HepG2 (cell line): ENCODE measurements at regions not wholly inside any gene's neighbourhood (a gene's known extent, or its start where the extent isn't known, plus 50 kb on each side); places are given as distances from the start of the nearest gene placed in this dataset.

Experiments
- ATAC-seq: fragments of 200-7000 bp; cut with Tn5 transposase; 3 replicates; pipeline ENCODE4 v1.9.1; 2020; ENCODE audit warnings: mild to moderate bottlenecking, moderate library complexity
- BruUV-seq: library from RNA; stranded (reverse); fragments of 400-500 nt; replicated peaks from 2 replicates; lab custom pipeline; 2021; lab: Mats Ljungman, UMichigan
- CTCF ChIA-PET: fragments of 300-600 bp; formaldehyde crosslinking; extraction: SDS; loops from one replicate; lab custom pipeline; 2021; ENCODE audit warnings: low total read pairs, inconsistent platforms, low intra/inter-chr PET ratio; lab: Yijun Ruan, JAX
- POLR2A ChIA-PET: fragments of 350-600 bp; sonication (Branson Sonifier 250); formaldehyde crosslinking; loops from one replicate; lab custom pipeline; 2020; ENCODE audit warnings: antibody characterized with exemption, inconsistent platforms; lab: Yijun Ruan, JAX
- DNase-seq: peaks from one replicate; pipeline ENCODE4 v3.0.0-alpha.2; 2015; ENCODE audit warnings: low spot score
- FAIRE-seq: peaks from 3 replicates; lab custom pipeline; 2011; peaks lifted over from hg19 to GRCh38; lab: Jason Lieb, UNC
- H2AFZ ChIP-seq: one replicate; pipeline ENCODE4 v1.6.1; 2011; ENCODE audit warnings: low read length, inconsistent platforms
- H3K27ac ChIP-seq: fragments of 300-600 bp; 3 replicates; pipeline ENCODE4 v1.8.0; 2011; ENCODE audit warnings: mixed run types, mild to moderate bottlenecking, mixed read lengths, low read length, inconsistent platforms; ENCODE audit not compliant: insufficient read depth; ENCODE audit errors: extremely low read length
- H3K27me3 ChIP-seq, 2 experiments: fragments of 200-600 bp in 1 of 2; 2 replicates in 1 of 2; 3 replicates in 1 of 2; pipeline versions ENCODE4 v1.6.0 to v1.8.0; 2011; ENCODE audit warnings: low read length in 2 of 2, mild to moderate bottlenecking in 2 of 2, moderate library complexity in 2 of 2, inconsistent platforms in 1 of 2; ENCODE audit not compliant: insufficient read depth in 2 of 2, control insufficient read depth in 1 of 2
- H3K36me3 ChIP-seq, 2 experiments: fragments of 200-600 bp in 1 of 2; replicated peaks in 1 of 2; 2 replicates in 1 of 2; 3 replicates in 1 of 2; pipeline versions ENCODE4 v1.5.1 to v1.8.0; 2011; ENCODE audit warnings: low read length in 2 of 2, inconsistent platforms in 1 of 2; ENCODE audit not compliant: insufficient read depth in 2 of 2, control insufficient read depth in 1 of 2
- H3K4me1 ChIP-seq: 2 replicates; pipeline ENCODE4 v1.5.1; 2012; ENCODE audit warnings: low read length, inconsistent platforms; ENCODE audit not compliant: insufficient read depth
- H3K4me2 ChIP-seq: 2 replicates; pipeline ENCODE4 v1.6.0; 2011; ENCODE audit warnings: low read depth, low read length, inconsistent platforms
- H3K4me3 ChIP-seq, 3 experiments: fragments of 200-600 bp in 1 of 3; sonication (generic), shearing (Covaris generic) in 1 of 3; replicated peaks in 1 of 3; 2 replicates each; pipeline ENCODE4 v1.5.1; 2011 to 2016; ENCODE audit warnings: low read length in 3 of 3, inconsistent platforms in 2 of 3, low read depth in 2 of 3, mild to moderate bottlenecking in 2 of 3, control low read depth in 1 of 3, mixed read lengths in 1 of 3; ENCODE audit not compliant: insufficient read depth in 1 of 3
- H3K79me2 ChIP-seq: one replicate; pipeline ENCODE4 v1.6.1; 2011; ENCODE audit warnings: low read length, inconsistent platforms; ENCODE audit not compliant: insufficient read depth
- H3K9ac ChIP-seq: 2 replicates; pipeline ENCODE4 v1.6.0; 2011; ENCODE audit warnings: mild to moderate bottlenecking, low read depth, low read length, inconsistent platforms; ENCODE audit not compliant: insufficient read depth
- H3K9me3 ChIP-seq: 2 replicates; pipeline ENCODE4 v1.5.1; 2012; ENCODE audit warnings: mild to moderate bottlenecking, low read length
- H4K20me1 ChIP-seq: 2 replicates; pipeline ENCODE4 v1.6.0; 2011; ENCODE audit warnings: inconsistent platforms, mild to moderate bottlenecking, low read length, moderate library complexity; ENCODE audit not compliant: insufficient read depth
- CREB3 ChIP-seq: sonication (generic); formaldehyde crosslinking; IDR thresholded peaks from 2 replicates; pipeline ENCODE4 v1.5.0; 2020; ENCODE audit warnings: missing genetic modification reagents
- GLI4 ChIP-seq: sonication (generic); formaldehyde crosslinking; IDR thresholded peaks from 2 replicates; pipeline ENCODE4 v1.5.1; 2020; ENCODE audit warnings: missing genetic modification reagents, mild to moderate bottlenecking, moderate library complexity, borderline replicate concordance
- HBP1 ChIP-seq: IDR thresholded peaks from 2 replicates; pipeline ENCODE4 v1.6.1; 2016; ENCODE audit warnings: low read depth, control low read depth
- KLF6 ChIP-seq: IDR thresholded peaks from 2 replicates; pipeline ENCODE4 v1.8.0; 2016; ENCODE audit warnings: missing biosample characterization, missing genetic modification reagents
- PCBP2 ChIP-seq: fragments of 200-400 bp; formaldehyde crosslinking; optimal IDR thresholded peaks from 2 replicates; pipeline ENCODE3; 2018; ENCODE audit warnings: low read length, low read depth; ENCODE audit not compliant: poor library complexity, severe bottlenecking
- PITX1 ChIP-seq: sonication (generic); formaldehyde crosslinking; IDR thresholded peaks from 2 replicates; pipeline ENCODE4 v1.5.1; 2020; ENCODE audit warnings: mild to moderate bottlenecking, missing genetic modification reagents
- REST ChIP-seq, 2 experiments: IDR thresholded peaks; 2 replicates each; pipeline ENCODE4 v1.6.1; 2011 to 2012; ENCODE audit warnings: low read length in 2 of 2, borderline replicate concordance in 1 of 2, low read depth in 1 of 2, mild to moderate bottlenecking in 1 of 2, moderate library complexity in 1 of 2
- SIX4 ChIP-seq: sonication (generic); formaldehyde crosslinking; IDR thresholded peaks from 2 replicates; pipeline ENCODE4 v1.4.0; 2020; ENCODE audit warnings: missing genetic modification reagents
- TCF7L2 ChIP-seq: IDR thresholded peaks from 2 replicates; pipeline ENCODE4 v1.6.1; 2011; ENCODE audit warnings: mild to moderate bottlenecking, low read depth, low read length, moderate library complexity
- TEAD2 ChIP-seq: sonication (generic); formaldehyde crosslinking; IDR thresholded peaks from 2 replicates; pipeline ENCODE4 v1.9.0; 2021; ENCODE audit warnings: missing genetic modification reagents
- UBTF ChIP-seq: sonication (generic); formaldehyde crosslinking; IDR thresholded peaks from 2 replicates; pipeline ENCODE4 v1.4.0; 2020; ENCODE audit warnings: mild to moderate bottlenecking, missing genetic modification reagents
- XBP1 ChIP-seq: sonication (generic); formaldehyde crosslinking; IDR thresholded peaks from 2 replicates; pipeline ENCODE4 v1.5.0; 2020; ENCODE audit warnings: missing genetic modification reagents
- ZNF430 ChIP-seq: sonication (generic); formaldehyde crosslinking; IDR thresholded peaks from 2 replicates; pipeline ENCODE4 v1.9.0; 2021; ENCODE audit warnings: mild to moderate bottlenecking, missing genetic modification reagents
- ZNF446 ChIP-seq: sonication (generic); formaldehyde crosslinking; IDR thresholded peaks from 2 replicates; pipeline ENCODE4 v1.5.0; 2020; ENCODE audit warnings: mild to moderate bottlenecking, missing genetic modification reagents
- ZNF83 ChIP-seq: sonication (generic); formaldehyde crosslinking; IDR thresholded peaks from 2 replicates; pipeline ENCODE4 v1.4.0; 2020; ENCODE audit warnings: missing genetic modification reagents, mild to moderate bottlenecking, borderline replicate concordance
- WGBS: methylation state at CpG from one replicate; pipeline ENCODE4 v1.1.6; 2017; ENCODE audit warnings: low lambda C conversion rate; 5-methylcytosine and 5-hydroxymethylcytosine counted together
- in situ Hi-C: cut with HindIII; loops from 2 replicates; pipeline ENCODE4 v1.10.0; 2017; ENCODE audit warnings: low pct_unique_long_range_greater_than_20kb; ENCODE audit not compliant: extremely low pct_ligation_motif_present
- intact Hi-C: fragments of 100-400 bp; cut with micrococcal nuclease; formaldehyde crosslinking; loops from one replicate; pipeline ENCODE4 v1.10.0; 2022; ENCODE audit not compliant: unreplicated experiment

GRCh38 chr12:127625176-127625771 lies 641.7 kb upstream of the TMEM132C start (continued):
- TF ChIP-seq ZNF430 (CRISPR knock-in tag) (no peak), KLF6 (CRISPR knock-in tag) (no peak), PITX1 (CRISPR knock-in tag) (no peak), CREB3 (no peak), PCBP2 (no peak), TCF7L2 (no peak), SIX4 (CRISPR knock-in tag) (no peak), TEAD2 (CRISPR knock-in tag) (no peak), XBP1 (CRISPR knock-in tag) (no peak), UBTF (CRISPR knock-in tag) (no peak)

GRCh38 chr12:127628645-127629044 lies 638.3 kb upstream of the TMEM132C start:
- DNase-seq (no peak), ATAC-seq (no peak), FAIRE-seq (no peak)
- WGBS: 13% methylated on average over 3 of the region's 3 CpGs
- H4K20me1 ChIP-seq: no peaks in the 10 kb centered on the region
- in situ Hi-C loops: no loop called here
- no peak overlapping the region for H3K4me3 ChIP-seq
- H3K9ac ChIP-seq: no peak overlapping the region
- no peaks in the 10 kb centered on the region for H3K4me1 ChIP-seq
- CTCF ChIA-PET: no interaction called here
- POLR2A ChIA-PET: no interaction called here
- intact Hi-C loops: no loop called here
- H3K4me2 ChIP-seq: no peak overlapping the region
- no peak overlapping the region for H3K27ac ChIP-seq
- BruUV-seq: no TSS peak
- no peaks in the 10 kb centered on the region for H3K79me2 ChIP-seq
- H3K36me3 ChIP-seq: no peaks in the 10 kb centered on the region
- H3K27me3 ChIP-seq: no peaks in the 10 kb centered on the region
- H2AFZ ChIP-seq: no peak overlapping the region
- peaks cover under 1% of the 10 kb centered on the region; the same call in 1 of the 2 replicates for H3K9me3 ChIP-seq
- TF ChIP-seq ZNF83: no peak
- no peak for TF ChIP-seq HBP1 (CRISPR knock-in tag)
- no peak for TF ChIP-seq ZNF446 (CRISPR knock-in tag)
- no peak for TF ChIP-seq GLI4 (CRISPR knock-in tag)
- no peak for TF ChIP-seq REST (IDR thresholded peaks at IDR 0.05; ENCODE audit: borderline replicate concordance in 1 of 2, low read depth in 1 of 2, low read length in 2 of 2)
